Retina (tissue), 1 donor: ENCODE measurements at regions not wholly inside any gene's neighbourhood (a gene's known extent, or its start where the extent isn't known, plus 50 kb on each side); places are given as distances from the start of the nearest gene placed in this dataset.
"Not testable (repeated sequence)": the region's sequence is repeated elsewhere in the genome, so short reads cannot be mapped to it uniquely, and the experiment has no call there.

Source experiments
- DNase-seq: peaks from one replicate; pipeline ENCODE4 v3.0.0-alpha.2; 2016

DNA sequence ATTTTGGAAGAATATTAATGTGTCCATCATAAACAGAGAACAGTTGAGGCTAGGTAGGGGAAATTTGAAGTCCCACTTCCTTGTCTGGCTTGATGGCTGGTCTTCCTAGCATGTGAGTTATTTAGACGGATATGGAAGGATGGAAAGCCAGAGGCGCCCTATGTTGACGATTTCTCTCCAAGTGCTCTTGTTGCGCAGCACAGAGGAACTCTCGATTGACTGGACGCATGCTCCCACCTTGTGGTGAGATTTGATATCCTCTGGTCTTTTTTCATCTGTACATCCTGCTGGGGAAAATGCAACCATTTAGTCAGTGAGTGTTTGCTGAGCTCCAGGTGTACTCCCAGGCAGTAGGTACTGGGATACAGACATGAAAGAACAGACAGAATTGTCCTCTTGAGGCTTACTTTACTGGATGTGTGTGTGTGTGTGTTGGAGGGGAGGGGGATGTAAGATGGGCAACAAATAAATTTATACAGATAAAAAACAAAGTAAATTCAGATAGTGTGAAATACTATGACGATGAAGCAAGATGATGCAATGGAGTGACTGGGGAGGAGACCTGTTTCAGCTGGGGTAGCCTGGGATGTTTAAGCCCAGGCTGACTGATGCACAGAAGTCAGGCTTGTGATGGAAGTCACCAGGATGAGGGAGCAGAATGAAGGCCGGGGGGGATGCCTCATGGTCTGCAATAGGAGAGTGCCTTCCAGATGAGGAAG, 137.2 kb downstream of the TRIM43 start:
- DNase-seq = peak; percentile 76

DNA sequence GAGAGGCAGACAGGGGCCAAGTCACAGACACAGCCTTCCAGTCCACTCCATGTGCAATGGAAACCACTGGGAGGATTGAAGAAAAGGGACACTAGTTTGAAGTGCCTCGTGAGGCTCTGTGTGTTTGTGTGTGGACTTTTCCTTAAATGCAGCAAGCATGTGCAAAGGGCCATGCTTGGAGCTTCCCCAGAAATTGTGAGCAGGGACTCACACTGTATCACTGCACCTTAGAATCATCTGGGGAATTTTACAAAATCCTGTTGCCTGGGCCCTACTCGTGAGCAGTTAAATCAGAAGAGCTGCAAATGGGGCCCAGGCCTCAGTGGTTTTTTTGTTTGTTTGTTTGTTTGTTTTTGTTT, 137.8 kb downstream of the TRIM43 start:
- DNase-seq = no peak

DNA sequence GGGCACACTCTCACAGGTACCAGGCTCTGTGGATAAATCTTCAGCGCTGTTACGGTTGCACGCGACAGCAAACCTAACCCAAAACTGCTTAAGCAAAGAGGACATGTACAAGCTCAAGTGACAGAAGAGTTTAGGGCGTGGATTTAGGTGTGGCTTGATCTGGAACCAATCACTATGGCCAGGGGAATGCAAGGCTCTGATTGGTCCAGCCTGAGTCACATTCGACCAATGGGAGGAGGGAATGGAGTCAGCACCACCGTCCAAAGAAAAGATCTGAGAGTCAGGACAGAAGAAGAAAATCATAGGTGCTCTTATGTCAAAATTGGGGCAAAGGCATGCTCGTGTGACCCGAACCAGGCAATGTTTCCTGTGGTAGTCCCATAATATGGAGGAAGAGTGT, 139.0 kb downstream of the TRIM43 start:
- DNase-seq = no peak

DNA sequence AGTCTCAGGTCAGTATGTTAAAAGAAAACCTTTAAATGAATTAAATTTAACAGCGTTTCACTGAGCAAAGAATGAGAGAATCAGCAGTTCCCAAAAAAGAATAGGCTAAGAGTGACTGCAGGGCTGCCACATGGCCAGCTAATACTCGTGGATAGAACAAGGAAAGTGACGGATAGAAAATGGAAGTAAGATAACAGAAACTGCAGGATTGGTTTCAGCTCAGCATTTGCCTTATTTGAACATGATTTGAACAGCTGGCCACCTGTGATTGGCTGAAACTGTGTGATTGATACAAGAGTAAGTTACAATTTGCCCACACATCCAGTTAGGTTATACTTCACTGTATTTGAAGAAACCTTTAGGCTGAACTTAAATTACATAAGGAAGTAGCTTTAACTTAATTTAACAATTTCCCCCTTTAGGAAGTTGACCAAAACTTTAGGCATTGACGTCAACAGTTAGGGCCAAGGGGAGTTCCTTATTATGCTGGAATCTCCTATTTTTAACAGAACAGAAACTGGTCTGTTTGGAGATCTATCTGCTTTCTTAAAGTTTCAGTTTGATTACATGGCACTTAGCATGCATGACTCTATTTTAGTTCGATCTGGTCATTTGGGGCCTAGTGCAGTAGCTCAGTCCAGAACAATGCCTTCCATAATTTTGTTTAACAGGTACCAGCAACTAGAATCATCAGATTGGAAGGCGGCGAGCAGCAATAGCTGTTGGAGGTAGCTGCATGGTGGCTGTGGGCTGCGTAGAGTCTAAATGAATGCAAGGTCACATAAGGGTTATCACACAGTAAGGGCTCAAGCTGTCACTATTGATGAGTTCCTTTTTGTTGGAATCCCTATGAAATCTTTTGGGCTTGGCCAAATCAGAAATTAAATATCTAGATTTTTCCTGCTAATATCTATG, 143.4 kb downstream of the TRIM43 start:
- no peak for DNase-seq

DNA sequence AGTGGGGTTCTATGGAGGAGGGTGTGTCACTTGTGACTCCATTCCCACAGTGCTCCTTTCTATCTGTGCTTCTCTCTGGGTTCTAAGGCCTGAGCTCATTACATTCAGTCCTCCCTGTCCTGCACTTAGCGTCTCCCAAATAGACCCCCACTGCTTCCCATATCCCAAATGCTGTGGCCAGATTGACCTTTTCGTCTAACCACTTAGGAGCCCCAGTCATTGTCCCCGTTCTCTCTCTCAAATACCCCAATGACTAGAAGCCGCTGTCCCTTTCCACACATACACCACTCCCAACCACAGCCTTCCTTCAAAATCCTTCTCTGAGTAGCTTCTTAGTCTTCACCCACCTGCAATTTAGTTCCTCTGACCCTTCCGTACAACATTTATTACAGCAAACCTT, 146.5 kb downstream of the TRIM43 start:
- DNase-seq = no peak

GRCh38 chr2:95752126-95752525, 160.3 kb downstream of the TRIM43 start:
- peak; percentile 62 for DNase-seq

DNA sequence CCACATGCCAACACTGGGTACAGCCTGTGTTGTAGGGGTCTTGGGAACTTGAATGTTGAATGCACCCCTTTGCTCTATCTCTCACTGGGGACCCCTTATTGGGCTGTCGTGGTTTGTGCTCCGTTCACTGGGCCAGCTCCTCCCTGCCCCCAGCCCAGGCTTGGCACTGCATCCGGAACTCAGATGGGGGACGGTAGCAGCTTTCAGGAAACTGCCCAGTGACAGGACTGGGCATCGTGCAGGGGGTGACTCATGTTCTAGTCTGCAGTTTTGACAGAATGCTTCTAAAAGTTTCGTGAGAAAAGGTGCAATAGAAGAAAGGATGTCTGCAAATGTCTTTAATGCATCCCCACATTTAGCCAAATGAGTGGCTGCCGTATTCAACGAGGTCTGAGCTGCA, 162.0 kb downstream of the TRIM43 start:
- DNase-seq = not testable (repeated sequence)

GRCh38 chr2:95754213-95754612, 162.4 kb downstream of the TRIM43 start:
- not testable (repeated sequence) for DNase-seq

GRCh38 chr2:95754819-95755563, 163.2 kb downstream of the TRIM43 start:
- not testable (repeated sequence) for DNase-seq

DNA sequence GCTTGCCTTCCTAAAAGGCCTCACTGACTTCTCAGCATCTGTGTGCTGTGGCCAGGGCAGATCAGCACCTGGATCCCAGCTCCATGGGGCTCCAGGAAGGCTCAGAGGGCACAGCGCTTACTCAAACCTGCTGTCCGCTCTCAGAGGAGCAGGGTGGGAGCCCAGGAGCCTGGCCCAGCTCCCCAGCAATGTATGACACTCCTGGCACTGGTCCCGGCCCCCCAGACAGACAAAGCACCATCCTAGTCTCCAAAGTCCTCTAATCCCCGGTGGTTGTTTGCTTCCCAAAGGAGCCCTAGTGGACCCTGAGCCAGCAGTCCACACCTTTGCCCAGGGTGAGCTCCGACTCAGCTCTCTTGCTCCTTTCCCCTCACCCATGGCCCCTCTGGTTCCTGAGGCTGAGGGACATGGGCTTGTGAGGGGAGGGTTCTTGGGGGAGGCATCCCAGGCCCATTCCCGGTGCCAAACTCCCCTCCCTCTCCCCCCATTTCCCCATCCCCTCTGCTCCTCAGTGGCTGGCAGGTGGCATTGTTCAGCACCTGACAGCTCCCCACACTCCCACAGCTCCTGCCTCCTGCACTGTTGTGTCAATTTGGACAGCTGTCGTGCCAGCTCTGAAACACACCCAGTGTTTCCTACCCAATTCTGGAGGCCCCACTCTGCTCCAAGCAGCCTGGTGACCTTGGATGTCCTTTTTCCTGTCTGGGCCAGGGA, 164.3 kb downstream of the TRIM43 start:
- not testable (repeated sequence) for DNase-seq

- DNase-seq = no peak
Observed at GRCh38 chr2:95757988-95758387, 166.2 kb downstream of the TRIM43 start.

DNA sequence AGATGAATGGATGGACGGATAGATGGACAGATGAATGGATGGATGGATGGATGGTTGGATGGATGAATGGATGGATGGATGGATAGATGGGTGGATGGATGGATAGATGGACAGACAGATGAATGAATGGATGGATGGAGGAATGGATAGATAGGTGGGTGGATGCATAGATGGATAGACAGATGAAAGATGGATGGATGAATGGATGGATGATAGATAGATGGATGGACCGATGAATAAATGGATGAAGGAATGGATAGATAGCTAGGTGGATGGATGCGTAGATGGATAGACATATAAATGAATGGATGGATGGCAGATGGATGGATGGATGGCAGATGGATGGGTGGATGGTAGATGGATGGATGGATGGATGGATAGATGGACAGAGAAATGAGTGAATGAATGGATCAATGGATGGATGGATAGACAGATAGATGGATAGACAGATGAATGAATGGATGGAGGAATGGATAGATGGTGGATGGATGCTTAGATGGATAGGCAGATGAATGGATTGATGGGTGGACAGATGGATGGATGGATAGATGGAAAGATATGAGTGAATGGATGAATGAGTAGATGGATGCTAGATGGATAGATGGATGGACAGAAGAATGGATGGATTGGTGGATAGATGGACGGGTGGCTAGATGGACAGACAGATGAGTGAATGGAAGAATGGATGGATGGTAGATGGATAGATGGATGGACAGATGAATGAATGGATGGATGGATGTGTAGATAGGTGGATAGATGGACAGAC, 167.9 kb downstream of the TRIM43 start:
- no peak for DNase-seq

DNA sequence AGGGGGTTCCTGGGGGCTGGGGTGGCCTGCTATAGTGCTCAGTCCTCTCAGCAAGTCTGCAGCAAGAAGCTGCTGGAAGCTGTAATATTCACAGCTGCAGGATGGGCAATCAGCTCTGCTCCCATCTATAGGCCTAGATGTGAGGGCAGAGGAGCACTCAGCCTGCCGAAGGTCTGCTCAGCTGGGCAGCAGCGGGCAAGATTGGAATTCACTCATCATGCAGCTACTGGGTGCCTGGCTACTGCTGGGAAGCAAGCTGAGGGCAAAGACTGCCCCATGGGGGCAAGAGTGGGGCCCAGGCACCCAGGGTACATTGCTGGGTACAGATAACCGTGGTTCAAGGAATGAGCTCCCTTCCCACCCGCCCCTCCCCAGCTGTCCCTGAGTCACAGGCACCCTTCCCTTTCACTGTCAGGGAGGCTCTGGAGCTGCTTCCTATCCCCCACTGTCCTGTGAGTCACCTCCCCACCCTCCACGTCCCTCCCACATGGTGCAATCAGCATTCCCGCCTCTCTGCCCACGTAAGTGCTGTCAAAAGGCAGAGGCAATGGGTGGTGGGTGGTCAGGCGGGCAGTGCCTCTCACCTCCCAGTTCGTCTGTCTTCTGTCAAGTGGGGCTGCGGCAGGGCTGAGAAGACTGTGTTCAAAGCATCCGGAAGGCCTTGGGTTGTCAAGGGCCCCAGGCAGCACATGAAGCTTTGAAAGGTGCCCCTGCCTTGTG, 169.2 kb downstream of the TRIM43 start:
- DNase-seq = no peak

GRCh38 chr2:95761556-95761955, 169.8 kb downstream of the TRIM43 start:
- no peak for DNase-seq

DNA sequence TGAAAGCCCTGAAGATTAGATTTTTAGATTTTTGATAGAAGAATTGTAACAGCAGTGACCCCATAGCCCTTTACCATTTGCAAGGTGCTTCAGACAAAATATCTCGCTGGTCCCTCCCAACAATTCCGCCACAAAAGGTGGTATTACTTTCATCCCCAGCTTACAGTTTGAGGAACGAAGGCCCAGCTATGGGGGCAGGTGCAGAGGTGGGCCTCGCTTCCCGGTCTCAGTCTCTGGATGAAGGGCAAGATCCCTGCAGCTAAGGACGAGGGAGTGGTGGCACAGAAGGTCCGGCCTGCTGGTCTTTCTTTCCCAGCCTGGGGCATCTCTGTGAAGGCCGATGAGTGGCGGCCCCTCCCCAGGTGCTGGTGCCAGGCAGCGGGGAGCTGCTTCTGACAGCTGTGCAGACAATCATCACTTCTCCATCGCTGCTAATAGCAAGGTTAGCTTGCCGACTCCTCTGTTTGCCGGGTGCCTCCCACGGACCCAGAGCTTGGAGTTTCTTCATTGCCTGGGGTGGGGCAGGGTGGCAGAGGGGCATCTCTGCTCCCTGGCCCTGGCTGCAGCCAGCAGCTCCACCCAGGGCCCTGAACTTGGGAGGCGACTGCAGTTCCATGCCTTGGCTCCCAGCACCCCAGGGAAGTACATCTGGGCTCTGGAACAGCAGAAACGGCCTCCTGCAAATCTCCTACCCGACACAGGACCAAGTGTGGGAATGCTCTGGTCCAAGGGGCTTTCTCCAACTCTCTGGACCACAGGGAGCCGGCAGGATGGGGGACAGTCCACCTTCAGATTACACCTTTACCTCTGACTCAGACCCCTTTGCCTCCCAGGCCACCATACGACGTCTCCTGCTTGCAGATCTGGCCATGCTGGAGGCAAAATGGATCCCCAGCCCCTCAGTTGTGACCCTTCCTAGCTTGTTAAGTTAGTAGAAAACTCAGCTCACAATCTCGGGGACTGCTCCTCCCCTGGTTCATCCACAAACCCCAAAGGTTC, 170.5 kb downstream of the TRIM43 start:
- DNase-seq = not testable (repeated sequence)

DNA sequence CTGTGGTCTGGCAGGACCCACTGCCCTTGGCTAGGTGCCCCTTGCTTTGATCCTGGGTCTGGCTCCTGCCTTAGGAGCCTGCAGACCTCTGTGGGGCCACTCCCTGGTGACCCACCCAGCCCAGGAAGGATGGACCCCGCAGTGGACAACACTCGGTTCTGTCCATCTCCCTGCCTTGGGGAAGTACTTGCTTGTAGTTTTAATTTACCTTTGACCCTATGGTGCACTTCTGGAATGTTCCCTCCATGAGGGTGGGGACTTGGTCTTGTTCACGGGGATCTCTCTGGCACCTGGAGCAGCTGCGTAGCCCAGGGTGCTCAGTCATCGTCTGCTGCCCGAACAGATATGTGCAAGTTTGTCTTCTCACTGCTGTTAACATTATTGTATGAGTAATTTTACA, 171.3 kb downstream of the TRIM43 start:
- DNase-seq = not testable (repeated sequence)

- not testable (repeated sequence) for DNase-seq
Observed at GRCh38 chr2:95764966-95765365, 173.2 kb downstream of the TRIM43 start.

- not testable (repeated sequence) for DNase-seq
Observed at GRCh38 chr2:95765925-95766910, 174.4 kb downstream of the TRIM43 start.

DNA sequence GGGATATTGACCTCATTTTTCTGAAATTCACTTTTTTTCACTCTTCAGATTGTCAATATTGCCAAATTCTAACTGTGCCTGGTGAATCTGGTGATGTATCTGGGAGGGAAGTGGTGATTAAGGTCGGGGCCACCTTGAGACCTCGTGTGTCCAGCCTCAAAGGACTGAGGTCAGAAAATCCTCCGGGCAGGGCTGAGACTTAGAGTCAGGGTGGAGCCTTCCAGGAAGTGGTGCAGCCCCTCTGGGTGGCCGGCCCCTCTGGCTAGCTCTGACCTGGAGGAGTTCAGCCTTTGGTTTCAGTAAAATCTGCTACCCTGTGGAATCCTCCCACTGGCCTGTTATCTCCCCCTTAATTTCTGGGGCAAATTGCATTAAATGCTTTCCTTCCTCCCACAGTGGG, 175.7 kb downstream of the TRIM43 start:
- DNase-seq = not testable (repeated sequence)
